GM13976 (cell line): ENCODE measurements at regions not wholly inside any gene's neighbourhood (a gene's known extent, or its start where the extent isn't known, plus 50 kb on each side); places are given as distances from the start of the nearest gene placed in this dataset.

Experiments used
- DNase-seq: peaks from one replicate; pipeline ENCODE4 v3.0.0; 2012; ENCODE audit warnings: low spot score
- CTCF ChIP-seq: IDR thresholded peaks from 2 replicates; pipeline ENCODE4 v1.5.1; 2012; ENCODE audit warnings: borderline replicate concordance, mild to moderate bottlenecking; ENCODE audit not compliant: insufficient read depth; ENCODE audit errors: extremely low read depth, missing control alignments, control extremely low read depth
- in situ Hi-C: fragments of 300-500 bp; cut with MboI; formaldehyde crosslinking; loops from one replicate; pipeline ENCODE4 v1.12.0; 2022; ENCODE audit warnings: low sequenced_read_pairs, mixed read lengths, inconsistent platforms; ENCODE audit not compliant: unreplicated experiment

GRCh38 chr6:126792340-126793085, 326.0 kb upstream of the RSPO3 start:
- in situ Hi-C loops = no loop called here
- no peak for DNase-seq
- no peak for TF ChIP-seq CTCF

GRCh38 chr6:126795161-126795560, 323.3 kb upstream of the RSPO3 start:
- in situ Hi-C loops = no loop called here
- no peak for TF ChIP-seq CTCF
- no peak for DNase-seq

- in situ Hi-C loops = no loop called here
- DNase-seq = no peak
- TF ChIP-seq CTCF = no peak
These were observed 320.5 kb upstream of the RSPO3 start for GRCh38 chr6:126797981-126798380.

- no peak for TF ChIP-seq CTCF
- in situ Hi-C loops = no loop called here
These were observed 314.7 kb upstream of the RSPO3 start for GRCh38 chr6:126803769-126804168.

GRCh38 chr6:126804332-126805064, 314.0 kb upstream of the RSPO3 start:
- in situ Hi-C loops = no loop called here
- DNase-seq = peak; percentile 15
- TF ChIP-seq CTCF = peak; percentile 66

More at GRCh38 chr6:126803769-126804168, 314.7 kb upstream of the RSPO3 start:
- no peak for DNase-seq

GRCh38 chr6:126805861-126806260, 312.6 kb upstream of the RSPO3 start:
- no peak for TF ChIP-seq CTCF
- no peak for DNase-seq
- in situ Hi-C loops = no loop called here
